Loucy (cell line): ENCODE measurements at regions not wholly inside any gene's neighbourhood (a gene's known extent, or its start where the extent isn't known, plus 50 kb on each side); places are given as distances from the start of the nearest gene placed in this dataset.

Experiments
- H2AFZ ChIP-seq: fragments of 200-600 bp; sonication (generic); 2 replicates; pipeline ENCODE4 v1.6.0; 2016; ENCODE audit warnings: antibody characterized with exemption, mild to moderate bottlenecking, low read length, moderate library complexity
- H3F3A ChIP-seq: fragments of 200-600 bp; 2 replicates; pipeline ENCODE4 v1.6.0; 2016; ENCODE audit warnings: antibody characterized with exemption, low read depth, mild to moderate bottlenecking
- H3K27me3 ChIP-seq: fragments of 200-600 bp; sonication (generic); 2 replicates; pipeline ENCODE4 v1.6.1; 2014; ENCODE audit warnings: low read length, mild to moderate bottlenecking; ENCODE audit not compliant: insufficient read depth, poor library complexity, severe bottlenecking
- H3K36me3 ChIP-seq: fragments of 200-600 bp; sonication (generic); 2 replicates; pipeline ENCODE4 v1.6.1; 2016; ENCODE audit warnings: low read length; ENCODE audit not compliant: insufficient read depth
- H3K4me1 ChIP-seq: fragments of 200-600 bp; sonication (generic); 2 replicates; pipeline ENCODE4 v1.5.1; 2014; ENCODE audit warnings: low read length, mild to moderate bottlenecking; ENCODE audit not compliant: insufficient read depth, poor library complexity, severe bottlenecking
- H3K4me2 ChIP-seq: fragments of 200-600 bp; sonication (generic); 2 replicates; pipeline ENCODE4 v1.6.0; 2014; ENCODE audit warnings: antibody characterized with exemption, low read length, low read depth, mild to moderate bottlenecking; ENCODE audit not compliant: poor library complexity, severe bottlenecking
- H3K4me3 ChIP-seq: fragments of 200-600 bp; sonication (generic); 2 replicates; pipeline ENCODE4 v1.5.1; 2014; ENCODE audit warnings: low read length, mild to moderate bottlenecking, mixed read lengths; ENCODE audit not compliant: poor library complexity, severe bottlenecking
- H3K79me2 ChIP-seq: fragments of 200-600 bp; sonication (generic); 2 replicates; pipeline ENCODE4 v1.6.1; 2014; ENCODE audit warnings: low read length; ENCODE audit not compliant: insufficient read depth
- H3K9ac ChIP-seq: fragments of 200-600 bp; sonication (generic); 2 replicates; pipeline ENCODE4 v1.6.0; 2014; ENCODE audit warnings: mild to moderate bottlenecking, low read depth, low read length, moderate library complexity; ENCODE audit not compliant: poor library complexity, severe bottlenecking
- H3K9me2 ChIP-seq: fragments of 200-600 bp; sonication (generic); replicated peaks from 2 replicates; pipeline ENCODE4 v1.6.1; 2016; ENCODE audit warnings: low read depth, low read length, mixed read lengths
- H3K9me3 ChIP-seq: fragments of 200-600 bp; sonication (generic); 2 replicates; pipeline ENCODE4 v1.6.1; 2014; ENCODE audit warnings: mild to moderate bottlenecking, antibody characterized with exemption, low read length, low read depth; ENCODE audit not compliant: insufficient read depth
- H4K20me1 ChIP-seq: fragments of 200-600 bp; sonication (generic); 2 replicates; pipeline ENCODE4 v1.6.0; 2014; ENCODE audit warnings: antibody characterized with exemption, low read length, mild to moderate bottlenecking; ENCODE audit not compliant: insufficient read depth, poor library complexity, severe bottlenecking
- CTCF ChIP-seq: fragments of 200-600 bp; sonication (generic); conservative IDR thresholded peaks from 2 replicates; pipeline ENCODE4 v1.5.1; 2014; ENCODE audit warnings: mild to moderate bottlenecking, antibody characterized with exemption, low read length
- EZH2phosphoT487 ChIP-seq: fragments of 200-600 bp; IDR thresholded peaks from 2 replicates; pipeline ENCODE4 v1.6.1; 2018; ENCODE audit warnings: antibody characterized with exemption, mild to moderate bottlenecking, moderate library complexity, borderline replicate concordance

DNA sequence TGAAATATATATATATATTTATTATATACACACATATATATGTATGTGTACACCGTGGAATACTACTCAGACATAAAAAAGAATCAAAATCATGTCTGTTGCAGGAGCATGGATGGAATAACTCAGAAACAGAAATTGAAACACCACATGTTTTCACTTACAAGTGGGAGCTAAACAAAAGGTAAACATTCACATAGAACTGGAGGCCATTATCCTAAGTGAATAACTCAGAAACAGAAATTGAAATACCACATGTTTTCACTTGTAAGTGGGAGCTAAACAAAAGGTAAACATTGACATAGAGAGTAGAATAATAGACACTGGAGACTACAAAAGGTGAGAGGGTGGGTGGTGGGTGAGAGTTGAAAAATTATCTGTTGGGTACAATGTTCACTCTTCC lies 171.5 kb upstream of the GOLIM4 start:
- H3K4me2 ChIP-seq = no peak overlapping the region
- TF ChIP-seq EZH2phosphoT487 (no peak), CTCF (no peak)
- H3F3A ChIP-seq = no peaks in the 10 kb centered on the region

GRCh38 chr3:168266335-168266734 lies 170.6 kb upstream of the GOLIM4 start:
- Histone ChIP-seq H3F3A (no peaks in the 10 kb centered on the region), H3K27me3 (no peaks in the 10 kb centered on the region), H2AFZ (no peak overlapping the region), H4K20me1 (no peaks in the 10 kb centered on the region), H3K9me3 (no peaks in the 10 kb centered on the region), H3K79me2 (no peaks in the 10 kb centered on the region), H3K9ac (no peak overlapping the region), H3K9me2 (no peaks in the 10 kb centered on the region), H3K36me3 (no peaks in the 10 kb centered on the region), H3K4me3 (no peak overlapping the region), H3K4me2 (no peak overlapping the region), H3K4me1 (no peaks in the 10 kb centered on the region)
- TF ChIP-seq CTCF (no peak), EZH2phosphoT487 (no peak)

More for the DNA sequence above, 171.5 kb upstream of the GOLIM4 start:
- H3K79me2 ChIP-seq = no peaks in the 10 kb centered on the region
- H4K20me1 ChIP-seq = no peaks in the 10 kb centered on the region
- H3K27me3 ChIP-seq = no peaks in the 10 kb centered on the region
- H2AFZ ChIP-seq = no peak overlapping the region
- no peaks in the 10 kb centered on the region for H3K9me2 ChIP-seq
- H3K9ac ChIP-seq = no peak overlapping the region
- no peaks in the 10 kb centered on the region for H3K9me3 ChIP-seq
- no peaks in the 10 kb centered on the region for H3K4me1 ChIP-seq
- no peak overlapping the region for H3K4me3 ChIP-seq
- no peaks in the 10 kb centered on the region for H3K36me3 ChIP-seq

- no peaks in the 10 kb centered on the region for H3K9me3 ChIP-seq
- no peak overlapping the region for H3K9ac ChIP-seq
- H3K27me3 ChIP-seq = no peaks in the 10 kb centered on the region
- TF ChIP-seq EZH2phosphoT487 = no peak
- no peak for TF ChIP-seq CTCF
- no peaks in the 10 kb centered on the region for H3K9me2 ChIP-seq
- H2AFZ ChIP-seq = no peak overlapping the region
- no peaks in the 10 kb centered on the region for H3K79me2 ChIP-seq
- no peaks in the 10 kb centered on the region for H3K36me3 ChIP-seq
- no peaks in the 10 kb centered on the region for H4K20me1 ChIP-seq
- H3K4me3 ChIP-seq = no peak overlapping the region
- no peak overlapping the region for H3K4me2 ChIP-seq
- no peaks in the 10 kb centered on the region for H3F3A ChIP-seq
- H3K4me1 ChIP-seq = no peaks in the 10 kb centered on the region
Measured at GRCh38 chr3:168262887-168263286, 167.2 kb upstream of the GOLIM4 start.
